Small intestine (tissue), 7 donors: ENCODE measurements at regions not wholly inside any gene's neighbourhood (a gene's known extent, or its start where the extent isn't known, plus 50 kb on each side); places are given as distances from the start of the nearest gene placed in this dataset.
A peak's percentile ranks its signal among the peaks of the same experiment; 100 is the strongest.

Source experiments
- DNase-seq, 2 donors: peaks; one replicate each; pipeline versions ENCODE4 v3.0.0 to v3.0.0-alpha.2; 2013
- FAIRE-seq: peaks from 2 replicates; lab custom pipeline; 2012; peaks lifted over from hg19 to GRCh38; lab: Jason Lieb, UNC
- H3K27ac ChIP-seq, 3 donors: one replicate each; pipeline ENCODE4 v1.5.1; 2013; ENCODE audit warnings: low read length in 2 of 3, mild to moderate bottlenecking in 2 of 3, control low read depth in 1 of 3, inconsistent platforms in 1 of 3, low read depth in 1 of 3, moderate library complexity in 1 of 3
- H3K27me3 ChIP-seq, 3 donors: one replicate each; pipeline ENCODE4 v1.6.1; 2013; ENCODE audit warnings: low read length in 3 of 3, inconsistent platforms in 1 of 3; ENCODE audit not compliant: control insufficient read depth in 3 of 3, insufficient read depth in 3 of 3
- H3K36me3 ChIP-seq, 3 donors: one replicate each; pipeline ENCODE4 v1.6.1; 2013; ENCODE audit warnings: low read length in 3 of 3, inconsistent platforms in 1 of 3, low read depth in 1 of 3, mild to moderate bottlenecking in 1 of 3, moderate library complexity in 1 of 3; ENCODE audit not compliant: control insufficient read depth in 3 of 3, insufficient read depth in 2 of 3
- H3K4me1 ChIP-seq, 3 donors: one replicate each; pipeline ENCODE4 v1.6.1; 2013; ENCODE audit warnings: low read length in 2 of 3, inconsistent platforms in 1 of 3, low read depth in 1 of 3, mild to moderate bottlenecking in 1 of 3, moderate library complexity in 1 of 3; ENCODE audit not compliant: control insufficient read depth in 3 of 3, insufficient read depth in 2 of 3
- H3K4me3 ChIP-seq, 3 donors: one replicate each; pipeline ENCODE4 v1.5.1; 2013; ENCODE audit warnings: low read length in 3 of 3, control low read depth in 1 of 3, inconsistent platforms in 1 of 3, low read depth in 1 of 3, mild to moderate bottlenecking in 1 of 3, moderate library complexity in 1 of 3
- H3K9me3 ChIP-seq, 2 donors: one replicate each; pipeline ENCODE4 v1.6.1; 2013; ENCODE audit warnings: low read depth in 1 of 2, low read length in 1 of 2; ENCODE audit not compliant: control insufficient read depth in 2 of 2, insufficient read depth in 1 of 2
- WGBS, 3 donors: extraction: QIAGEN DNeasy Blood & Tissue Kit; methylation state at CpG; one replicate each; pipeline ENCODE4 v1.1.7; 2013; 5-methylcytosine and 5-hydroxymethylcytosine counted together
- donor health status: healthy with polysubstance abuse.
- donor health status: control.
- donor health status: control.
- donor health status: Bipolar disorder and iron deficiency.
- donor health status: healthy.

DNA sequence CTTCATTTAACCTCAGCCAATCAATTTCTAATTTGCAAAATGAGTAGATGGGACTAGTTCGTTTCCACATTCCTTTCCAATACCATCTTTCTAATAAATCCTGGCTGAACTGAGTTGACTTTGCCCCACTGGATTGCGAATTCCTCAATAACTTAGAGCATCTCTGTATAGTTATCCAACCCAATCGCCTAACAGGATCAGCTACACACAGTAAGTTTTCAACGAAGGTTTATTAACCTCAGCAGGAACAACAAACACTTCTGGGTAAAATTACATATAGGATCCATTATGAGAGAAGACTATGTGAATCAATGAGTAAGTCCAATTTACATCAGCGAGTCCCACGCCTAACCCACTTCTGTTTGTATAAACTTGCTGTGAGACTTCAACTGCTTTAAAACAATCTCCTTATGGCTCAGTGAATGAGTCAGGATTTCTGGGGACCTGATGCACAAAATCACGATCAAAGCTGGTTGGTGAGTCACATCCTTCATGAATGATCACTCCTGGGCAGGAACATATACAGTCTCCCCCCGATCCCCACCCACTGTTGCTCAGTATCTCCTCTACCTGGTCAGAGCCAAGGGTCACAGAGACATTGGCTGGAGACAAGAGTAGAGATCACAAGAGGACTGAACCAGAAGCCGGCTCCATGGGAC is 142.8 kb downstream of the EDEM1 start:
- H3K4me3 ChIP-seq = no peak overlapping the region
- 68 to 71% (median 69%) methylated on average over 9 of the region's 9 CpGs for WGBS, 3 donors
- H3K27ac ChIP-seq = no peak overlapping the region
- no peak for FAIRE-seq
- no peaks in the 10 kb centered on the region for H3K36me3 ChIP-seq
- no peak for DNase-seq
- no peaks in the 10 kb centered on the region for H3K27me3 ChIP-seq
- H3K4me1 ChIP-seq = peaks cover 0 to 5% (median 0%) of the 10 kb centered on the region in 3 donors
- H3K9me3 ChIP-seq = no peaks in the 10 kb centered on the region

DNA sequence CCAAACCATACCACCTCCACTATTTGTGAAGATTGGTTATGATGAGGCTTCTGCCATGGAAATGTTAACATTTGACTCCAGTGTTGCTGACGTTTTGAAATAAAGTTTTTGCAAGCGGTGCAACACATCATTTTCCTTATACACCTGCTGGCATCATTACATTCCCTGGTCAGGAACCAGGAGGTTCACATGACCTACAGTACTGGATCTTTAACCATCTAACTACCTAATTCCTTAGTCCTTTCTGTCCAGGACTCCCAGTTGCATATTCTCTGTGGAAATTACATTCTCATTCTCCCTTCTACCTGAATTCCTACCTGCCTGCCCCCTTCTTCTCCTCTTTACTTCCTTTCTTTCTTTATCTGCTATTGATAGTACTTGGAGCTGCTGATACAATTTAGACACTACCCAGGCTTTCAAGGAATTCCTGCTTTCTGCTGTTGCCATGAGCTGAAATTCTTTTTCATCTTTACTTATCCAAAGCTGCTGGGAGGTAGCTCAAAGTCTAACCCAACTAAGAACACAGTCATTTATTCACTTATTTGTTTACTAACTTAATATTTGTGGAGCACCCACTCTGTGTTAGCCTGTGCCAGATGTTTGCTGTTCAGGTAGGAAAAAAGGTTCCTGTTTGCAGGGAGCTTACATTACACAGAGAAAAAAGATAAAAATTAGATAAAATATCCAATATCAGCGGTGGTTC is 144.2 kb downstream of the EDEM1 start:
- no peak for DNase-seq

DNA sequence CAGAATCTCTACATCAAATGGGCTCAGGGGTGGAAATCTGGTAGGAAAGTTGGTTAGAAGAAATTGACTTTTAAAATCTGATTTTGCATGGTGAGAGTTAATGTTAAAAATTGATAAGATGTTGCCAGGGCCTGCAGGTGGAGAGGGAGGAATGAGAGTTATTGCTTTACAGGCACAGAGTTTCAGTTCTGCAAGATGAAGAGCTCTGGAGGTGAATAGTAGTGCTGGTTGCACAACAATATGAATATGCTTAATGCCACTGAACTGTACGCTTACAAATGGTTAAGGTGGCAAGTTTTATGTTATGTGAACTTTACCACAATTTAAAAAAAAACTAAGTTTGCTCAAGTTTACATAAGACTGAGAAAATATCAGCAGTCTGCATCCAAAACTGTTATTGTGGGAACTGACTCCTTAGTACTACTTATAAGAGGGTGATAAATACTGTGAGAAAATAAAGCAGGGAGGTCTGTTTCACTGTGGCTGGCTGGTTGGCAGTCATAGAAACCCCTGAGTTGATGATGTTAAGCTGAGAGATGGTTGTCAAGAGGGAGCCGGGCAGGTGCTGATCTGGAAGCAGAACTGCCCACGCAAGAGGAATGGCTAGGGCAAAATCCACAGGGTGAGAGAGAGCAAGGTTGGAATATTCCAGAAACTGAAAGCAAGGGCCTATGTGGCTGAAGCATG is 144.9 kb downstream of the EDEM1 start:
- 19 to 38% (median 28%) methylated on average over 3 of the region's 3 CpGs for WGBS, 3 donors
- FAIRE-seq (no peak), DNase-seq (peak; percentile 18 to 33)

More for the DNA sequence above, 144.2 kb downstream of the EDEM1 start:
- 21 to 59% (median 29%) methylated on average over 3 of the region's 3 CpGs for WGBS, 3 donors
- no peak for FAIRE-seq
- no peaks in the 10 kb centered on the region for H3K36me3 ChIP-seq
- H3K4me1 ChIP-seq = peaks cover 0 to 5% (median 0%) of the 10 kb centered on the region in 3 donors
- H3K9me3 ChIP-seq = no peaks in the 10 kb centered on the region
- H3K27me3 ChIP-seq = no peaks in the 10 kb centered on the region
- H3K27ac ChIP-seq = no peak overlapping the region
- no peak overlapping the region for H3K4me3 ChIP-seq

DNA sequence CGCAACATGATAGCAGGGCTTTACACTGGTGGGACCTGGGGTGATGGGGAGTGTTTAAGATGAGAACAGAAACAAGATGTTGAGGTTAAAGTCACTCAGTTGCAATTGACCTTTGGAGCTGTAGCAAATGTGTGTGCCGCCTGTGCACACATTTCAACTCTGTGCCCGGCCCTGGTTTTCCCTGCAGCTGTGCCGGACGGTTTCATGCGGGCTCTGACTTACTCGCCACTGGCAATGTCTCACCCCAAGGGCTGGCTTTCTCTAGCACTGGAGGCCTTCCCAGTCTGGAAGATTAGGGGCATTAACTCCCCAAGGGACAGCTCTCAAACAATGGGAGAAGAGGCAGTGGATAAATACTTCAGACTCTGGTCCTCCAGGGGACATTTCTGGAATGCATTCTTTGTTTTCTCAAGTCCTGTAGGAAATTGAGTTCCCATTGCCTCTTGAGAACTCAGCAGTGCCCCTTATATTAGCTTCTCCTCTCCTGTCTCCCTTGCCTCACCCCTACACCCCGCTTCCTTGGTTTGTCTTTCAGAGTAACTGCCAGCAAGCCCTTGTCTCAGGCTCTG is 152.5 kb downstream of the EDEM1 start:
- H3K4me3 ChIP-seq = no peak overlapping the region
- H3K9me3 ChIP-seq = no peaks in the 10 kb centered on the region
- H3K27me3 ChIP-seq = no peaks in the 10 kb centered on the region
- DNase-seq (peak; percentile 44 to 81), FAIRE-seq (no peak)
- H3K4me1 ChIP-seq = peaks cover 0 to 3% (median 3%) of the 10 kb centered on the region in 3 donors
- no peak overlapping the region for H3K27ac ChIP-seq
- 28 to 67% (median 35%) methylated on average over 8 of the region's 8 CpGs for WGBS, 3 donors
- H3K36me3 ChIP-seq = no peaks in the 10 kb centered on the region

More for the DNA sequence above, 144.9 kb downstream of the EDEM1 start:
- no peak overlapping the region for H3K4me3 ChIP-seq
- H3K27ac ChIP-seq = no peak overlapping the region
- no peaks in the 10 kb centered on the region for H3K9me3 ChIP-seq
- no peaks in the 10 kb centered on the region for H3K36me3 ChIP-seq
- peaks cover 0 to 5% (median 0%) of the 10 kb centered on the region in 3 donors for H3K4me1 ChIP-seq
- no peaks in the 10 kb centered on the region for H3K27me3 ChIP-seq

DNA sequence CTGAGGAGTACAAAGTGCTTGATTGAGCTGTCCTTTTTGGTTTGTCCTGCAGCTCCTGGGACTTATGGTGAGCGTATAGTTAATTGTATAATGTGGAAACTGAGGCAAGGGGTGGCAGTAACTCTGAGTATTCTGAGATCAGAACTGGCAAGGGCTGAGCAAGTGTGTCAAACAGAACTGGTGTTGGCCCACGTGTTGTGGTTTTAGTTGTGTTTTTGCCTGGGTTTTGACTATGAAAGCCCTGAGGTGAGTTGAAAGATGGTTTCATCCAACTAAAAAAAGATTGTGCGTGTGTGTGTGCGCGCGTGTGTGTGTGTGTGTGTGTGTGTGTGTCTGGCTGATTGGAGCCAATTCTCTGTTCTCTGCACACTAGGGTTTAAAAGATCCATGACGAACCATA is 154.1 kb downstream of the EDEM1 start:
- DNase-seq (no peak), FAIRE-seq (no peak)
- Histone ChIP-seq H3K27me3 (no peaks in the 10 kb centered on the region), H3K4me1 (peaks cover 0 to 3% (median 3%) of the 10 kb centered on the region in 3 donors), H3K4me3 (no peak overlapping the region), H3K27ac (no peak overlapping the region), H3K9me3 (no peaks in the 10 kb centered on the region), H3K36me3 (no peaks in the 10 kb centered on the region)
- WGBS, 3 donors = 70 to 82% (median 82%) methylated on average over 7 of the region's 7 CpGs

DNA sequence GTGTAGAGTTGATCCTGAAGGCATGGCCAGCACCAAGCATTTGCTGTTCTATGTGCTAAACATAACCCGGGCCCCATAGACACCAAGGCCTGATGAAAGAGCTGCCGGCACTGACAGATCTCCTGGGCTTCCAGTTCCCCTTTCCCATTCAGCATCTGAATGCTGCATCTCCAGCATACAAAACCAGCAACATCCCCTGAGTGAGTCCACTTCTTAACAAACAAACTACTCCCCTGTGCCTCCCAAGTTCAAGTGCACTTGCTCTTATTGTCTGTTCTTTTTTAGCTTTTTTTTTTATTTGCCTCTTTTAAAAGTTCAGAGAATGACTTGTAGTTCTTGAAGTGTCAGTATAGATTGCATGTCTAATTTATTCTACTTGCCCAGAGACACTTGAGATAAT is 156.0 kb downstream of the EDEM1 start:
- Histone ChIP-seq H3K9me3 (no peaks in the 10 kb centered on the region), H3K4me1 (peaks cover 0 to 3% (median 3%) of the 10 kb centered on the region in 3 donors), H3K27me3 (no peaks in the 10 kb centered on the region), H3K4me3 (no peak overlapping the region), H3K36me3 (no peaks in the 10 kb centered on the region), H3K27ac (no peak overlapping the region)
- 53 to 88% (median 83%) methylated on average over 2 of the region's 2 CpGs for WGBS, 3 donors
- DNase-seq = no peak
- no peak for FAIRE-seq

DNA sequence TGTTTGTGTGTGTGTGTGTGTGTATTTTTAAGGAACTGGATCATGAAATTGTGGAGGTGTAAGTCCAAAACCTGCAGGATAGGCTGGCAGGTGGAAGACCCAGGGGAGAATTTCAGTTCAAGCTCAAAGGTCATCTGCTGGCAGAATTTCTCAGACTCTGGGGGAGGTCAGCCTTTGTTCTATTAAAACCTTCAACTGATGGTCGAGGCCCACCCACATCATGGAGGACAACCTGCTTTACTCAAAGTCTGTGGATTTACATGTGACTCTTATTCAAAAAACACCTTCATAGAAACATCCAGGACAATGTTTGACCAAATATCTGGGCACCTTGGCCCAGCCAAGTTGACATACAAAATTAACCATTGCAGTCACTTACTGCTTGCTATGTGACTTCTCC is 157.2 kb downstream of the EDEM1 start:
- FAIRE-seq (no peak), DNase-seq (no peak)
- H3K27me3 ChIP-seq = no peaks in the 10 kb centered on the region
- WGBS, 3 donors = 14 to 59% (median 50%) methylated on average over 1 of the region's 1 CpG
- no peaks in the 10 kb centered on the region for H3K9me3 ChIP-seq
- H3K27ac ChIP-seq = no peak overlapping the region
- H3K36me3 ChIP-seq = no peaks in the 10 kb centered on the region
- H3K4me1 ChIP-seq = peaks cover 0 to 3% (median 0%) of the 10 kb centered on the region in 3 donors
- no peak overlapping the region for H3K4me3 ChIP-seq

DNA sequence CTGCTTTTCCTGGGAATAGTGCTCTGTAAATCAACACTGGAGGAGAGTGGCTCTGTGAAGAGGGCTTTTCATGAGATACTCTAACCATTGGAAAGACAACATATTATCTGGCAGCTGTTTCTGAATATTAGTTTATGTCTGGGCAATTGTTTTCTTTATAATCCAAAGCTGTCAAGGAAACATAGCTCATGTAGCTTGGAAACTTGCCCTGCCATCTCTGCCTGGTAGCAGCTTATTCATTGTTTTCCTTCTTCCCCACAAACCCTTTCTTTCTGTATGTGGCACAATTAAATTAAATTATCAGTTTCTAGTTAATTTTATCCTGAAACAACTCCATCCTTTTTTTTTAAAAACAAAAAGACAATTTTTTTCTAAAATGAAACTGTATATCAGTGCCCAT is 160.0 kb downstream of the EDEM1 start:
- Histone ChIP-seq H3K9me3 (no peaks in the 10 kb centered on the region), H3K4me3 (no peak overlapping the region), H3K36me3 (no peaks in the 10 kb centered on the region), H3K4me1 (no peaks in the 10 kb centered on the region), H3K27ac (no peak overlapping the region), H3K27me3 (no peaks in the 10 kb centered on the region)
- FAIRE-seq (no peak), DNase-seq (no peak)
